ENCODE measurements at regions not wholly inside any gene's neighbourhood (a gene's known extent, or its start where the extent isn't known, plus 50 kb on each side); places are given as distances from the start of the nearest gene placed in this dataset.

DNA sequence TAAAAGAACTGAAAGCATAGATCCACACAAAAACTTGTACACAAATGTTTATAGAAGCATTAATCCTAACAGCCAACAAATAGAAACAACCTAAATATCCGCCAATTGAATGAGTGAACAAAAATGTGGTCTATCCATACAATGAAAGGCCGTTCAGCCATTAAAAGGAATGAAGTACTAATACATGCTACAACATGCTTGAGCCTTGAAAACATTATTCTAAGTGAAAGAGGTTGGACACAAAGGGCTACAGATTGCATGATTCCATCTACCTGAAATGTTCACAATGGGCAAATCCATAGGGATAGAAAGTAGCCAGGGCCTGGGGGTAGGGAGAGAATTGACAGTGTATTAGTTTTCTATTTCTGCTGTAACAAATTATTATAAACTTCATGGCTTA, 169.2 kb downstream of the SPCS3 start:
- DNase-seq (ENCODE audit: low read depth): no peak
- in situ Hi-C loops (cut with HindIII; ENCODE audit: low pct_unique_long_range_greater_than_20kb, low sequenced_read_pairs): no loop called here

DNA sequence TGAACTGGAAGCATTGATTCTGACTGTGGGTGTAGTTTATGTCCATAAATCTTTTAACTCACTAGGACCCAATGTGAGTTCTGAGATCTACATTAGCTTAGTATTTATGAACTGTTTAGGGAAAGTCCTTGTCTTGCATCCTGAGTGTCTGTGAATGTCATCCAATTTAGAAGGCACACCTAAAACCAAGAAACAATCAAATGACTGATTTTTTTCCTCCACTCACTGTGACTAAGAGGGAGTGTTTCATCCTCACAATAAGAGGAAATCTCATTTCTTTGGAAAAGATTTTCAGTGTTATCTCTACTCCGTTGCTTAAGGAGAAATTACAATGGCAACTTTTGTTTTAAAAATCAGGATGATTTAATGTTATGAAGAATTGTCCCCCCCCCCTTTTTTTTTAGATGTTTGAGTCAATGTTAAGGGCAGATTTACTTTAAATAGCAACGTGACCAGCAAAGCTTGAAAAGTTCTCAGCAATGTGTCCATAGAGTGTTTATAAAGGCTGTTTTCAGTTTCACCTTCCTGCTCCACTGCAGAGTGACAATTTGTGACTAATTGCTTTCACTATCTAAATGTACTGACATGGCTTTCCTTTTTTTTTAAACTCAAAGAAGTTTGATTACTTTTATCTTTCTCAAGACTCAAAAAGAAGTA, 173.0 kb downstream of the SPCS3 start:
- peak; percentile 37 for DNase-seq (ENCODE audit: low read depth)
- in situ Hi-C loops (cut with HindIII; ENCODE audit: low pct_unique_long_range_greater_than_20kb, low sequenced_read_pairs): no loop called here

DNA sequence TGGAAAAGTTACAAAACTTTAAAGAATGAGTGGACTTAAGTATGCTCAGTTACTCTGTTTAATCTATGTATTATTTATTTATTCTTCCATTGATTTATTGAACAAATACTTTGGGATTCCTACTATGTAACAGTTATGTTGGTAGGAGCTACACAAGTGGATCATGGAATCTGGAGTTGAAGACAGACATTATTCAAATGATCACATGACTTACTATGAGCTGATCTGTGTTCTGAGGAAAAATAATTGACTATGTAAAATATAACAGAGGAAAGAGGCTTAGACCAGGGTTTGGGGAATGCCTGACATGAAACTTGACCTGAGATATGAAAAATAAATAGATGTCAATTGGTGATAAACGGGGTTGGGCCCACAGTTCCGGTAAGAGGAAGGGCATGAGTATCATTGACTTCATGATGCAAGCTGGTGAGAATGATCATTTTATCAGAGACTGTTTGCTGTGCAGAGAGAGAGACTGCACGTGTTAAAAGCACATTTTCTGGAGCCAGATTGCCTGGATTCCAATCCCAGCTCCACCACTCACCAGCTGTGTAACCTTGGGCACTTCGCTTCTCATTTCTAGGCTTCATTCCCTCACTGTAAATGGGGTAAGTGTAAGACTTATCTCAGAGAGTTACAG, 179.0 kb downstream of the SPCS3 start:
- DNase-seq (ENCODE audit: low read depth): peak; percentile 6
- in situ Hi-C loops (cut with HindIII; ENCODE audit: low pct_unique_long_range_greater_than_20kb, low sequenced_read_pairs): no loop called here

DNA sequence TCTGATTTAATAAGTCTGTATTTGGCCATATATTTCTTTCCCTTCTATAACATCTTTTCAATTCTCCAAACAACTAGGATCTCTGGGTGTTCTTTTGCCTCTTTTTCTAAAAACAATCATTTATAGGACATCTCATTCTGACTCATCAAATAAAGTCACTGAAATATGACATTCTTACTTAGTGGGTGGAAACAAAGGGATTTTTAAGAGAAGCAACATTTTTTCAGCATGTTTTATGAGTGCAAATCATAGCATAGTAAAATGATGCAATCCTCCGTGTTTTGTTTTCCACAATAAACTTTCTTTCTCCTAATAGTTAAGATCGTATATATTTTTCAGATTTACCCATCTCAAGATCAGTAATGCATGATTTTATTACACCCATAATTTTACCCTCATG, 179.8 kb downstream of the SPCS3 start:
- in situ Hi-C loops (cut with HindIII; ENCODE audit: low pct_unique_long_range_greater_than_20kb, low sequenced_read_pairs): no loop called here
- DNase-seq (ENCODE audit: low read depth): peak; percentile 50

DNA sequence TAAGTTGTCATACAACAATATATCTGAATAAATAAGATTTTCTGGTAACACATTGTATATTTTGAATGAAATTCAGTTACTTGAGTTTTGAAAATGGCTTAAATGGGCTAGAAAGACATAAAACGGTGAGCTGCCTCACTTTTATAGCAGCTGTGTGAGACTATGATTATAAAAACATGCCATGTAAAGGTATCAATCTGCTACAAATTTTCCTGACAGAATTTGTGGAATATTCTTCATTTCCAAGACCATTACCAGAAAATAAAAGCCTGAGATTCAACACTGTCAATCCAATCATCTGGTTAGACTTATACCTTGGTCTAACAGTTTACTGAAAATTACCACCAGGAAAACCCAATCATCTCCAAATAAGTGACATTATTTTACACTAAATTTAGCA, 181.1 kb downstream of the SPCS3 start:
- in situ Hi-C loops (cut with HindIII; ENCODE audit: low pct_unique_long_range_greater_than_20kb, low sequenced_read_pairs): no loop called here
- DNase-seq (ENCODE audit: low read depth): no peak

DNA sequence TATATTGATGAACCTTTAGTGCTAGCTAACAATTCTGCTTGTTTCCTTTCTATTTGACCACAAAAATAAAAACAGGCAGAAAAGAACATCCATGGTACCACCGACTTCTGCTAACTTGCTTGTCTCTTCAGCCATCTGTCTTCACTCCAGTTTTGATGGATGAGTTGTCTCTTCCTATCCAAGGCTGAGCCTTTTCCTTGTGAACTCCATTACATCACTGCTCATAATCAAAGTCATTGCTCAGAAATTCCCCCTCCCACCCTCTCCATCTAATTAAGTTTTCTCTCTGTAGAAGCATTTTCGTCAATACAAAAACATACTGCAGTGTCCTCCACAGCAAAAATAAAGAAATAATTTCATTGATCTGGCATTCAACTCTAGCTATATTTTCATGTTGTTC, 184.4 kb downstream of the SPCS3 start:
- in situ Hi-C loops (cut with HindIII; ENCODE audit: low pct_unique_long_range_greater_than_20kb, low sequenced_read_pairs): no loop called here
- no peak for DNase-seq (ENCODE audit: low read depth)

DNA sequence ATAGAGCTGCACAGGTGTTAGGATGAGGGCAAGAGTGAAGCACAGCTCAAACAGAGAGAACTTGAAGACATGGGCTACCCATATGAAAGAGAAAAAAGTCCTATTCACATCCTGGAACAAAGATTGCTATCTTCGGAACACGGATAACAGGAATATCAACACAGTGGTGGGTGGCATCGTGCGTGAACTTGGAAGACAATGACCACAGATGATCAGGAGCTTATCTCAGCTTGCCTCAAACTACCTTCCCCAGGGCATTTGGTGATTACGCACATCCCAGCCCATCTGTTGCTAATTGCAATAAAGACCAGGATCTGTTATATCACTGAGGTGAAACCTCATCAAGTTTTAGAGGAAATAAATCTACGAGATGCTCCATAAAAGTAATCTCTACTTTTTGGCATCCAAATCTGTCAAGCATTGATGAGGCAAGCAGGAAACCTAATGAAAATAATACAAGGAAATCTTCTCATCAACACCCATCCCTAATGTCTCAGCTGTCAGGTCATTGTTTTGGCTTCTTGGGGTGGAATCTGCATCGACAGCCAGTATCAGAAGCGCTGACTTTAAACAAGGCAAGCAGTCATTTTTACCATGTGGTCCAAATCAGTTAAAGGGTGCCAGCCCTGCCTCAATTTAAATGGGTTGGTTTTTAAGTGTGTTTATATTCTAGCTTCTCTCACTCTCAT, 188.2 kb downstream of the SPCS3 start:
- in situ Hi-C loops (cut with HindIII; ENCODE audit: low pct_unique_long_range_greater_than_20kb, low sequenced_read_pairs): no loop called here
- no peak for DNase-seq (ENCODE audit: low read depth)

DNA sequence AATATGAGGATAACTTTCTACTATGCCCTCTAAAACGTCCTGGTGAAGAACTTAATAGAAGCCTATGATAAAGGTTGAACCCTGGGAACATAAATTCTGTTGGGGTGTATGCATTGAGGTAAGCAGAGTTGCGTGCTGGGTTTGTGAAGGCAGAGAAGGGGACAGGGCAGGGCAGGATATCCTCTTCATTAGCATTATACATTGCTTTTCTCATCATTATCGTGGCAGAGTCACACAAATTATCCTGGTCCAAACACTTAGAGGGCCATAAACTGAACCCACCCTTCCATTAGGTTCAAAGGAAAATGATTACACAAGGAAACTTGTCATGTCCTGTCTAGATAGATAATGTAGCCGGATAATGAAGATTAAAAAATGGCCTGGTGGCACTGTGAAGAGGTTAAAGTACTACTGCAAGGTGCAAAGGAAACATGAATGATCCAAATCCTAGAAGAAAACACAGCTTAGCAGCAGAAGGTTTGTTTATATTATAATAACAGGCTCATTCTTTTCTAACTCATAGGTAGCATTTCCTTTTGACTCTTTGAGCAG, 189.1 kb downstream of the SPCS3 start:
- in situ Hi-C loops (cut with HindIII; ENCODE audit: low pct_unique_long_range_greater_than_20kb, low sequenced_read_pairs): no loop called here
- DNase-seq (ENCODE audit: low read depth): no peak

DNA sequence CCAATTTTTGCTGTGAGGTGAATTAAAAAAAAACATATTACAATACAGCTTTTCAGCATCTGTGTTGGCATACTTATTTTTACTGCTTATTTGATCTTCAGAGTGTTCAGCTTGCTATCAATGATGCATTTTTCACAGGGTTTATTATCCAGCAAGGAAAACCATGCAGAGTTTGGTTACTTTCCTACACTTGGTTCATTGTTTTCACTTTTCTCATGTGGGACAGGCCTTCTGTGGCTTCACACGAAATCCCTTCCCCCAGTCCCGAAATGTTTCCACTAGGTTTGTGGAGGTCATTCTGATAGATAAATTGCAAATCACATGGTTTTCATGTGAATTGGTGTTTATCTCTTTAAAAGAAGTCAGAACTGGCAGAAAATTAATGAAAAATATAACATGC, 205.8 kb downstream of the SPCS3 start:
- no peak for DNase-seq (ENCODE audit: low read depth)
- in situ Hi-C loops (cut with HindIII; ENCODE audit: low pct_unique_long_range_greater_than_20kb, low sequenced_read_pairs): no loop called here

DNA sequence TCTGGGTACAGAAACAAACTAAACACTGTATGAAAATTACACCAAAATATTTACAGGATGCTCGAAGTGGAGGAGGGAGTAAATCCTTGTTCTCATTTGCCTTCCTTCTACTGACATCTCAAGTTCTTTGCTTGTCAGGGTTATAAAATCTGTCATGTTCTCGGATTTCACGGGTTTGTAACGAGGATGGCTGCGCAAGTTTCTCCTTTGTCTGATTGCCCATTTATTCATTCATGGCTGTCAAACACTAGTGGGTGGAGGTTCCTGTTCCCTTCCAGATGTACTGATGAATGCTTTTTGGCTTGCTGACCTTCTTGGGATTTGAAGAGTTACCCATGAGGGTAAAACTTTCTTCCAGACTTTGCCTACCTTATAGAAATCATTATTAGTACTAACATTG, 206.9 kb downstream of the SPCS3 start:
- no peak for DNase-seq (ENCODE audit: low read depth)
- in situ Hi-C loops (cut with HindIII; ENCODE audit: low pct_unique_long_range_greater_than_20kb, low sequenced_read_pairs): no loop called here

DNA sequence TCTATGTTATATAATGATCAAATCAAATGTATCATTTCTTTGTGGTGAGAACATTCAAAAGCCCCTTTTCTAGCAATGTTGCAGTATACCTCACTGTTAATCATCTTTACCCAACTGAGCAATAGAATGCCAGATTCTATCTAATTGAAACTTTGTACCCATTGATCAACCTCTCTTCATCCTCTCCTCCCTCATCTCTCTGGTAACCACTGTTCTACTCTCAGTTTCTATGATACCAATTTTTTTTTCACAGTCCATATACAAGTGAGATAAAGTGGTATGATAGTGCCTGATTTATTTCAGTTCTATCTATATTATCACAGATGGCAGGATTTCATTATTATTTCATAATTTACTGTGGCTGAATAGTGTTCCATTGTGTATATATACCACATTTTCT, 209.8 kb downstream of the SPCS3 start:
- in situ Hi-C loops (cut with HindIII; ENCODE audit: low pct_unique_long_range_greater_than_20kb, low sequenced_read_pairs): no loop called here
- DNase-seq (ENCODE audit: low read depth): no peak

DNA sequence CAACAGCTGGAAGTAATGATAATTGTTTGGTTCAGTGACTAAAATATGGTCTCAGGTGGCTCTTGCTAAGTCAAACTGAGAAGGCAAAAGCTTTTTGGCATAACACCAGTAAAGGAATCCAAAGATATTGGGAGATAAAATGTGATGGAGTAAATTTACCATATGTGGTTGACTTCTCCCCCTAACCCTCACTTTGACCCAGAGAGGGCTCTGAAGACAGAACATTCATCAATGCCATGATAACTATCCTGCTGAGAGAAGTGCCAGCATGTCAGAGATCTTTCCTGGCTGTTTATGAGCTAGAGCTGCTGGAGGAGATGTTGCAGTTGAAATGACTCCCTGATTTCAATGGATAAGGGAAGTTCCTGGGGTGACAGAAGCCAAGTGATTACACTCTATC, 213.4 kb downstream of the SPCS3 start:
- DNase-seq (ENCODE audit: low read depth): no peak
- in situ Hi-C loops (cut with HindIII; ENCODE audit: low pct_unique_long_range_greater_than_20kb, low sequenced_read_pairs): no loop called here

DNA sequence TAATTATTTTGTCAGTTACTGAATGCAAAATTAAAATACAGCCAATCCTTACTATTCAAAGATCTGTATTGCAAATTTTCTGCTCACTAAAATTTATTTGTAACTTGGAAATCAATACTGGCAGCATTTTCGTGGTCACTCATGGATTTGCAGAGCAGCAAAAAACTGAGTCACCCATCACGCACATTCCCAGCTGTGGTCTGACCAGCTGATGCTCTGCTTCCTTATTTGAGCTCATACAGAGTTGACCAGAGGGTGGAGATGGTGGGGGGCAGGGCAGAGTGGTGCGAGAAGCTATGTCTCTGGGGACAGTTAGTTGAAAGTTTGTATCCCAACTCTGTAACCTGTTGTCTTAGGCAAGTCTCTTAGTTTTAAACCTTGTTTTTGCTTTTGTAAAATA, 214.8 kb downstream of the SPCS3 start:
- in situ Hi-C loops (cut with HindIII; ENCODE audit: low pct_unique_long_range_greater_than_20kb, low sequenced_read_pairs): no loop called here
- no peak for DNase-seq (ENCODE audit: low read depth)

DNA sequence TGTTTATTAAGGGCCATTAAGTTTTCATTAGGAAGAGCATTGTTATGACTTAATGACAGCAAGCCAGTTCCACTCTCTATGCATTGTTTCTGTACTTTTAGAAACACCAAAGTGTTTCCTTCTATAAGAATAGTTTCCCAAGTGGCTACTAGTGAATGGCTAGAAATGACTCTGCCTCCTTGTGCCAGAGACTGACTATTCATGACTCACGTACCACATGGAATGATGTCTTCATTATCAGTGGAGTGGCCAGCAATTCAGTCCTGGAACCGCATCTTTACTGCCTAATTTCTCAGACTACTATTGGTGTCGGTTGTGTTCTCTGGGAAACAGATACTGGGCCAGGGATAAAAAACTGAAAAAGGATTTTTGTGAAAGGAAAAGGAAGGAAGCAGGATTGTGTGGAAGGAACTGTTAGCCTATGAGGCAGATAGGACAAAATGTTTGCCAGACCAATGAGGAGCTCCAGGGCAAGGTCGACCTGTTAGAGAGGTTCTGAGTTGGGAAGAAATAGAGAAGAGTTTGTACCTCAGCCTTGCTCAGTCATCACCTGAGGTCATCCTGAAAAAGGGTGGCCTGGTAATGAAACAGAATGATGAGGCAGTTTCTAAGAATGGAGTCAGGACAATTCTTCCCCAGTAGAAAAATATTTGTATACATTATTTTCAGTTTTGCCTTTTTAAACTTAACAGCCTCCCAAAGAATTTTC, 218.6 kb downstream of the SPCS3 start:
- in situ Hi-C loops (cut with HindIII; ENCODE audit: low pct_unique_long_range_greater_than_20kb, low sequenced_read_pairs): no loop called here
- peak; percentile 47 for DNase-seq (ENCODE audit: low read depth)

DNA sequence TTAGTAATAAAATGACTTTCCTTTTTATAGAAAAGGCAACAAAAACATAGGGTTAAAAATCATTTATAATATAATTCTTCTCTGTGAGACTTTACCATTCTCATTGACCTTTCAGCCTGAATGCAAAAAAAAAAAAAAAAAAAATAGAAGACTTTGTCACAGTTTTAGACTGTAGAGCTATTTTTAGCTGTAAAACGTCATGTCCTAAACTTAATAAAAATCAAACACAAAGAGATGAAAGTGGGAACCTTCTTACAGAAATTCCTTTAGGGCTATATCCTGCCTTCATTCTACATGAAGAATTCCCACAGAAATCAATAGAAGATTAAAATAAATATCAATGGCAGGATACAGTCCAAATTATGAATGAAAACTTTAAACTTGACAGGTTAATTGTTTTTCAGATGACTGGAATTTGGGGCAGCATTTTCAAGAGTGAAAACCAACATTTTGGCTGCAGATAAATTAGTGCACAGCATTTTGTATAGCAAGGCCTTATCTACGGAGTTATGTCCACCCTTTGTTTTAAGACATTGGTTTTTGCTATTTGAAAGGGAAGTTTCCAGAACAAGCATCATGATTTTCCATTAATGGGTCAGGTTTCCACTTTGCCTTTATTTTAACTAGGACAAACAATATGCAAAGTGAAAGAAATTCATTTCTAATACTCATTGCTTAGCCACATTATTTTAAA, 219.5 kb downstream of the SPCS3 start:
- in situ Hi-C loops (cut with HindIII; ENCODE audit: low pct_unique_long_range_greater_than_20kb, low sequenced_read_pairs): no loop called here

DNA sequence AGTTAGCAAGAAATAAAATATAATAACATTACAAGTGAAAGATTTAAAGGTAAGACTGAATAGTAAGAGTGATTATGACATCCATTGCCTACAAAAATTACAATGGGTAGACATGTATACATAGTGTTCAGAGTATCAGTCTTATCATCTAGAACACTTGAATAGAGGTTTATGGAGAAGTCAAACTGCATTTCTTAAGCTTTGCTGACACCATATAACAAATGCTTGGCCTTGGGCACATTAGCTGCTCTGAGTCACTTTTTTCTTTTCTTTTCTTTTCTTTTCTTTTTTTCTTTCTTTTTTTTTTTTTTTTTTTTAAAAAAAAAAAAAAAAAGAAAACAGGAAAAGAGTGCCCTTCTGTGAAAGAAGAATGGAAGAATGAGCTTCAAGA, 220.0 kb downstream of the SPCS3 start:
- in situ Hi-C loops (cut with HindIII; ENCODE audit: low pct_unique_long_range_greater_than_20kb, low sequenced_read_pairs): no loop called here
- no peak for DNase-seq (ENCODE audit: low read depth)

More for the DNA sequence above, 219.5 kb downstream of the SPCS3 start:
- no peak for DNase-seq (ENCODE audit: low read depth)

DNA sequence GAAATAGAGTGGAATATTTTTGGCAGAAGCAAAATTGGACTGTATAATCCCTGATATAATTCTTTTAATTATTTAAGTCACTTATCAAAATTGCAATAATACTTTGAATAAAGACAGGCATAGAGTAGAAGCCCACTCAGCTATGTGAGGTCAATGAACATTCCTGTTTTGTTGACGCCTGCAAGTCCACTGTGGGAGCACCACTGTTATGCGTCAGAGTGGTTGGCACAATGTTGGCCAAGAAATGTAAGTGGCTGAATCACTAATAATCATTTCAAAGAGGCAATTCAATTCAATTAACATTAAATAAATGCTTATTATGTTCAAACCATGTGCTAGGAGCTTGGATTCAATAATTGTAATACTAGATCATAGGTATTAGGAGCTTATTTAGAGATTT, 221.0 kb downstream of the SPCS3 start:
- DNase-seq (ENCODE audit: low read depth): no peak
- in situ Hi-C loops (cut with HindIII; ENCODE audit: low pct_unique_long_range_greater_than_20kb, low sequenced_read_pairs): no loop called here

DNA sequence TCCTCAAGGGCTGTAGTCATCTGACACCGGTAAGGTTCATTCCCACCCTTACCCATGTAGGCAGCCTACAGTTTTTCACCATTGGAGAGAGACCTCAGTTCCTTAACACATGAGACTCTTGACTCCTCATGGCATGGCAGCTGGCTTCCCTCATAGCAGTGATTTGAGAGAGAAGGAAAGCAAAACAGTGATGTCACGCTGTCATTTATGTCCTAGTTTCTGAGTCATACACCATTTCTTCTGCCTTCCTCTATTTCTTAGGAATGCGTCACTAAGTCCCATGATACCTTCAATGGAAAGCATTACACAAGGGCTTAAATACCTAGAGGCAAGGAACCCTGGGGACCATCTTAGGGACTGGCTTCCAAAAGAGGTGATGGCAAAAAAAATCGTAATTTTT, 226.1 kb downstream of the SPCS3 start:
- peak; percentile 44 for DNase-seq (ENCODE audit: low read depth)
- in situ Hi-C loops (cut with HindIII; ENCODE audit: low pct_unique_long_range_greater_than_20kb, low sequenced_read_pairs): no loop called here

Measured in Caki2 (cell line).